PC-9 (cell line): ENCODE measurements at regions not wholly inside any gene's neighbourhood (a gene's known extent, or its start where the extent isn't known, plus 50 kb on each side); places are given as distances from the start of the nearest gene placed in this dataset.

Source experiments
- BruUV-seq: library from RNA; stranded (reverse); fragments of 400-500 nt; replicated peaks from 2 replicates; lab custom pipeline; 2021; lab: Mats Ljungman, UMichigan
- CTCF ChIA-PET: fragments of 300-600 bp; sonication (Branson Sonifier 250); formaldehyde crosslinking; loops from one replicate; lab custom pipeline; 2022; ENCODE audit warnings: antibody characterized with exemption; lab: Charles Lee
- POLR2A ChIA-PET: fragments of 300-600 bp; sonication (Branson Sonifier 250); formaldehyde crosslinking; loops from one replicate; lab custom pipeline; 2022; ENCODE audit warnings: antibody characterized with exemption; ENCODE audit not compliant: unreplicated experiment; lab: Charles Lee
- DNase-seq, 2 experiments: peaks; one replicate each; pipeline versions ENCODE4 v3.0.0 to v3.0.0-alpha.2; 2015 to 2022; ENCODE audit warnings: mixed read lengths in 1 of 2
- H2AFZ ChIP-seq: fragments of 200-600 bp; sonication (generic); 2 replicates; pipeline ENCODE4 v1.8.1; 2017; ENCODE audit warnings: antibody characterized with exemption
- H3F3A ChIP-seq: fragments of 200-600 bp; sonication (generic); 2 replicates; pipeline ENCODE4 v1.8.1; 2017; ENCODE audit warnings: antibody characterized with exemption, mild to moderate bottlenecking, low read depth; ENCODE audit not compliant: insufficient read depth
- H3K27ac ChIP-seq: fragments of 200-600 bp; sonication (generic); 2 replicates; pipeline ENCODE4 v1.6.1; 2016; ENCODE audit warnings: mixed run types
- H3K27me3 ChIP-seq: fragments of 200-600 bp; sonication (generic); 2 replicates; pipeline ENCODE4 v1.6.1; 2016; ENCODE audit warnings: low read depth, mixed run types; ENCODE audit not compliant: insufficient read depth
- H3K36me3 ChIP-seq: fragments of 200-600 bp; sonication (generic); 2 replicates; pipeline ENCODE4 v1.6.1; 2016; ENCODE audit warnings: low read depth, mixed run types
- H3K4me1 ChIP-seq: fragments of 200-600 bp; sonication (generic); replicated peaks from 2 replicates; pipeline ENCODE4 v1.6.1; 2016; ENCODE audit warnings: mixed run types; ENCODE audit not compliant: insufficient read depth
- H3K4me2 ChIP-seq: fragments of 200-600 bp; sonication (generic); 2 replicates; pipeline ENCODE4 v1.6.1; 2017; ENCODE audit warnings: mixed run types
- H3K4me3 ChIP-seq: fragments of 200-600 bp; sonication (generic); 2 replicates; pipeline ENCODE4 v1.6.1; 2016; ENCODE audit warnings: mixed run types
- H3K79me2 ChIP-seq: fragments of 200-600 bp; sonication (generic); 2 replicates; pipeline ENCODE4 v1.6.1; 2017; ENCODE audit warnings: low read depth, mixed run types
- H3K9me2 ChIP-seq: fragments of 200-600 bp; sonication (generic); 2 replicates; pipeline ENCODE4 v1.8.1; 2017; ENCODE audit warnings: mild to moderate bottlenecking; ENCODE audit not compliant: insufficient read depth
- H3K9me3 ChIP-seq: fragments of 200-600 bp; sonication (generic); 2 replicates; pipeline ENCODE4 v1.8.1; 2016; ENCODE audit warnings: low read depth; ENCODE audit not compliant: insufficient read depth
- H4K20me1 ChIP-seq: fragments of 200-600 bp; sonication (generic); 2 replicates; pipeline ENCODE4 v1.8.1; 2017; ENCODE audit not compliant: insufficient read depth
- EZH2 ChIP-seq: fragments of 200-600 bp; sonication (generic); IDR thresholded peaks from 2 replicates; pipeline ENCODE4 v1.8.0; 2017; ENCODE audit warnings: antibody characterized with exemption, low read depth
- intact Hi-C: fragments of 100-400 bp; cut with micrococcal nuclease; formaldehyde crosslinking; loops from one replicate; pipeline ENCODE4 v1.10.0; 2022; ENCODE audit not compliant: unreplicated experiment
- TF ChIP-seq, protein P1 (sequence below): fragments of 200-600 bp; sonication (generic); conservative IDR thresholded peaks from 2 replicates; pipeline ENCODE4 v1.6.1; 2017; ENCODE audit warnings: mixed run types, antibody characterized with exemption, mild to moderate bottlenecking, moderate library complexity

DNA sequence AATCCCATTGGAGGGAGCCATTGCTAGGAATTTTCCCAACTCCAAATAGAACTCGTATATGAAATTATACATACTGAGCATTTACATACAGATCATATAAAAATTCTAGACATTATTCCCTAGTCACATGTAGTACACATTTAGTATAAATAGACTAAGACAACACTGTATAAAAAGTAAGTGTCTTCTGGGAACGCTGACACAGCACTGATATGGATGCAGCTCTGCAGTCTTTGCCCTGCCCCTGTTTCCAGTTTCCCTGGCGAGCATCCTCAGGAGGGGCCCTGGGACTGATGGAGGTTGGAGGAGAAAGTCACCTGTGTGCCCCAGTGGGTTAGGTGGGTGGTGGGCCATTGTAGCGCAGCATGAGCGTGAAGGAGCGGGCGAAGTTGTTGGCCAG lies 97.8 kb upstream of the CLMN start:
- no peaks in the 10 kb centered on the region for H3K9me2 ChIP-seq
- TF ChIP-seq, protein P1, sequence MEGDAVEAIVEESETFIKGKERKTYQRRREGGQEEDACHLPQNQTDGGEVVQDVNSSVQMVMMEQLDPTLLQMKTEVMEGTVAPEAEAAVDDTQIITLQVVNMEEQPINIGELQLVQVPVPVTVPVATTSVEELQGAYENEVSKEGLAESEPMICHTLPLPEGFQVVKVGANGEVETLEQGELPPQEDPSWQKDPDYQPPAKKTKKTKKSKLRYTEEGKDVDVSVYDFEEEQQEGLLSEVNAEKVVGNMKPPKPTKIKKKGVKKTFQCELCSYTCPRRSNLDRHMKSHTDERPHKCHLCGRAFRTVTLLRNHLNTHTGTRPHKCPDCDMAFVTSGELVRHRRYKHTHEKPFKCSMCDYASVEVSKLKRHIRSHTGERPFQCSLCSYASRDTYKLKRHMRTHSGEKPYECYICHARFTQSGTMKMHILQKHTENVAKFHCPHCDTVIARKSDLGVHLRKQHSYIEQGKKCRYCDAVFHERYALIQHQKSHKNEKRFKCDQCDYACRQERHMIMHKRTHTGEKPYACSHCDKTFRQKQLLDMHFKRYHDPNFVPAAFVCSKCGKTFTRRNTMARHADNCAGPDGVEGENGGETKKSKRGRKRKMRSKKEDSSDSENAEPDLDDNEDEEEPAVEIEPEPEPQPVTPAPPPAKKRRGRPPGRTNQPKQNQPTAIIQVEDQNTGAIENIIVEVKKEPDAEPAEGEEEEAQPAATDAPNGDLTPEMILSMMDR = no peak
- no peak for TF ChIP-seq EZH2
- ChIA-PET POLR2A (no interaction called here), CTCF (no interaction called here)
- no TSS peak for BruUV-seq
- H3K9me3 ChIP-seq = no peaks in the 10 kb centered on the region
- no peaks in the 10 kb centered on the region for H4K20me1 ChIP-seq
- H2AFZ ChIP-seq = no peak overlapping the region
- H3K27me3 ChIP-seq = 0 out of 2 replicates have a peak, but pooled peaks cover 13% of the 10 kb centered on the region
- intact Hi-C loops = no loop called here
- no peaks in the 10 kb centered on the region for H3F3A ChIP-seq
- H3K27ac ChIP-seq = no peak overlapping the region
- no peaks in the 10 kb centered on the region for H3K36me3 ChIP-seq
- H3K4me3 ChIP-seq = no peak overlapping the region
- DNase-seq = no peak
- no peaks in the 10 kb centered on the region for H3K79me2 ChIP-seq
- H3K4me2 ChIP-seq = no peak overlapping the region
- H3K4me1 ChIP-seq = no peaks in the 10 kb centered on the region

DNA sequence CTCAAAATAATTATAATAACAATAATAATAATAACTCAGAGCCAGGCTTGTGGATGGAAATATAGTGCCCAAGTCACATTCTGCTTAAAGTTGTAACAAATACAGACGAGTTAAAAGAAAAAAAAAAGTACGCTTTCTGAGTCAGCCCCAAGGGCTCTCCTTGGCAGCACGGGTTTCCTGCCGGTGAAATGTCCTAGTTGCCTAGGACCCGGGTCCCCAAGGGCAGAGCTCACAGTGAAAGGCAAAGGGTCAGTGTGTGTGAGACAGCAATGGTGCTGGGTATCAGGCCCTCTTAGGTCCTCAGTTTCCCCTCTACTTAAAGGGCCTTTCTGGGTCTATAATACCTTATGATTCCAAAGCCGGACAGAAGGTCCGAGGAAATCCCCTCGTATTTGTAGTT lies 96.3 kb upstream of the CLMN start:
- BruUV-seq = no TSS peak
- Histone ChIP-seq H2AFZ (no peak overlapping the region), H3K9me2 (no peaks in the 10 kb centered on the region), H3K27me3 (peaks cover 27% of the 10 kb centered on the region; the same call in 1 of the 2 replicates), H3K4me3 (no peak overlapping the region), H3K9me3 (no peaks in the 10 kb centered on the region), H4K20me1 (no peaks in the 10 kb centered on the region), H3K4me1 (no peaks in the 10 kb centered on the region), H3K4me2 (no peak overlapping the region), H3K79me2 (no peaks in the 10 kb centered on the region), H3F3A (no peaks in the 10 kb centered on the region), H3K27ac (no peak overlapping the region), H3K36me3 (no peaks in the 10 kb centered on the region)
- intact Hi-C loops = no loop called here
- TF ChIP-seq, protein P1 = no peak
- no peak for TF ChIP-seq EZH2
- CTCF ChIA-PET = no interaction called here
- no peak for DNase-seq
- POLR2A ChIA-PET = no interaction called here

DNA sequence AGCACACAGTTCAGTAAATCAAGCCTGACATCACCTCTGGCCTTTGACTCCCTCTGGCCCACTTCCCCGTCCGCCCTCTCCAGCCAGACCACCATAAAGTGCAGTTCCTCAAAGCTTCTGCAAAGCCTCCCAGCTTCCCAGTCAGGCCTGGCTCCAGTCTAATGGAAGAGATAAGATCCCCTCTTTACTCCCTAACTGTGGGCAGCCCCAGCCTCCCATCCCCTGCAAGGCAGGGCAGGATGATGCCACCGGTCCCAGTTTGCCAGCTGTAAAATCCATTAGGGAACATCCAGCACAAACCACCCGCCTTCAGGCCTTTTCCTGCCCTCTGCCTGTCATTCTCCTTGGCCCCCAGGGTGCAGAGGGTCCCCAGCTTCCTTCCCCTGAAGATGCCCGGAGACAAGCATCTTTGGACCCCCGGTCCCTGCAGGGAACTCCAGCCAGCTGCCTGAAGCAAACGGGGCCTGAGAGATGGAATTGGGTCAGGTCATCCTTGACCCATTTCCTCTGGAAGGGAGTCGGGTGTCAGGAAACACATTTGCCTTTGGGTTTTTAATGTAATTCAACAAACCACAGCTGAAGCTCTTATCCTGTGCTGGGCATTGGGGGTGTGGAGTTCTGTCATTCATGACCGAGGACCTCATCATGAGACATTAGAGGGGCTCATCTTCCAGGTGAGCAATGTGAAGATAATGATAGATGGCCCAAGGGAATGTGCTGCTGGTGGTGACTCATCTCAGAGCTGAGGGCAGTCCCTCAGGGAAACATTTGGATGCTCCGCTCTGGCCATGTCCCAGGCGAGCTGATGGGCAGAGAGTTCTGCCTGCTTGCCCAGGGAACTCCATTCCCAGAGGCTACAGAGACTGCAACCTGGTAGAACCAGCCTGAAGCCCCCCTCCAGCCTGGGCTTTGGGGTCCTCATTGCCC lies 93.8 kb upstream of the CLMN start:
- Histone ChIP-seq H3K9me3 (no peaks in the 10 kb centered on the region), H3K9me2 (no peaks in the 10 kb centered on the region), H3K27ac (no peak overlapping the region), H3K4me3 (no peak overlapping the region), H4K20me1 (no peaks in the 10 kb centered on the region), H2AFZ (no peak overlapping the region), H3K4me1 (no peaks in the 10 kb centered on the region), H3K79me2 (no peaks in the 10 kb centered on the region), H3K36me3 (no peaks in the 10 kb centered on the region), H3F3A (no peaks in the 10 kb centered on the region), H3K27me3 (peaks cover 33% of the 10 kb centered on the region; the same call in 1 of the 2 replicates), H3K4me2 (no peak overlapping the region)
- ChIA-PET POLR2A (no interaction called here), CTCF (no interaction called here)
- intact Hi-C loops = no loop called here
- DNase-seq = no peak
- no TSS peak for BruUV-seq
- TF ChIP-seq, protein P1 = no peak
- TF ChIP-seq EZH2 = no peak
